ENCODE measurements at regions not wholly inside any gene's neighbourhood (a gene's known extent, or its start where the extent isn't known, plus 50 kb on each side); places are given as distances from the start of the nearest gene placed in this dataset.

- Mint-ChIP-seq H3K27ac (no peak overlapping the region), H3K27me3 (peaks cover 14% of the 10 kb centered on the region), H3K36me3 (ENCODE audit: low read depth) (no peaks in the 10 kb centered on the region), H3K4me3 (no peak overlapping the region), H3K9me3 (no peaks in the 10 kb centered on the region), H3K4me1 (ENCODE audit: low read depth) (no peaks in the 10 kb centered on the region)
- intact Hi-C loops (cut with micrococcal nuclease) = no loop called here
These were observed 413.1 kb downstream of the PTPRU start for GRCh38 chr1:29649189-29650040.

- peaks cover 14% of the 10 kb centered on the region for H3K27me3 Mint-ChIP-seq
- no peaks in the 10 kb centered on the region for H3K9me3 Mint-ChIP-seq
- H3K4me3 Mint-ChIP-seq = no peak overlapping the region
- no peaks in the 10 kb centered on the region for H3K36me3 Mint-ChIP-seq (ENCODE audit: low read depth)
- intact Hi-C loops (cut with micrococcal nuclease) = no loop called here
- no peaks in the 10 kb centered on the region for H3K4me1 Mint-ChIP-seq (ENCODE audit: low read depth)
- no peak overlapping the region for H3K27ac Mint-ChIP-seq
These were observed 412.5 kb downstream of the PTPRU start for GRCh38 chr1:29648798-29649188.

- H3K36me3 Mint-ChIP-seq (ENCODE audit: low read depth) = no peaks in the 10 kb centered on the region
- no peak overlapping the region for H3K27ac Mint-ChIP-seq
- no peaks in the 10 kb centered on the region for H3K9me3 Mint-ChIP-seq
- H3K4me1 Mint-ChIP-seq (ENCODE audit: low read depth) = no peaks in the 10 kb centered on the region
- H3K4me3 Mint-ChIP-seq = no peak overlapping the region
- intact Hi-C loops (cut with micrococcal nuclease) = no loop called here
- peaks cover 15% of the 10 kb centered on the region for H3K27me3 Mint-ChIP-seq
These were observed 411.7 kb downstream of the PTPRU start for GRCh38 chr1:29648026-29648425.

GRCh38 chr1:29647581-29647980 is 411.3 kb downstream of the PTPRU start:
- no peaks in the 10 kb centered on the region for H3K36me3 Mint-ChIP-seq (ENCODE audit: low read depth)
- H3K27ac Mint-ChIP-seq = no peak overlapping the region
- no peaks in the 10 kb centered on the region for H3K4me1 Mint-ChIP-seq (ENCODE audit: low read depth)
- no peaks in the 10 kb centered on the region for H3K9me3 Mint-ChIP-seq
- no peak overlapping the region for H3K4me3 Mint-ChIP-seq
- H3K27me3 Mint-ChIP-seq = peaks cover 15% of the 10 kb centered on the region
- intact Hi-C loops (cut with micrococcal nuclease) = no loop called here

- H3K4me1 Mint-ChIP-seq (ENCODE audit: low read depth) = no peaks in the 10 kb centered on the region
- no peaks in the 10 kb centered on the region for H3K9me3 Mint-ChIP-seq
- no peak overlapping the region for H3K27ac Mint-ChIP-seq
- intact Hi-C loops (cut with micrococcal nuclease) = no loop called here
- H3K36me3 Mint-ChIP-seq (ENCODE audit: low read depth) = no peaks in the 10 kb centered on the region
- H3K4me3 Mint-ChIP-seq = no peak overlapping the region
- peaks cover 15% of the 10 kb centered on the region for H3K27me3 Mint-ChIP-seq
These were observed 409.9 kb downstream of the PTPRU start for GRCh38 chr1:29646161-29646775.

GRCh38 chr1:29645586-29645985 is 409.3 kb downstream of the PTPRU start:
- intact Hi-C loops (cut with micrococcal nuclease) = no loop called here
- Mint-ChIP-seq H3K36me3 (ENCODE audit: low read depth) (no peaks in the 10 kb centered on the region), H3K27me3 (peaks cover 15% of the 10 kb centered on the region), H3K4me3 (no peak overlapping the region), H3K9me3 (no peaks in the 10 kb centered on the region), H3K27ac (no peak overlapping the region), H3K4me1 (ENCODE audit: low read depth) (no peaks in the 10 kb centered on the region)

- no peaks in the 10 kb centered on the region for H3K4me1 Mint-ChIP-seq (ENCODE audit: low read depth)
- no peak overlapping the region for H3K27ac Mint-ChIP-seq
- no peaks in the 10 kb centered on the region for H3K36me3 Mint-ChIP-seq (ENCODE audit: low read depth)
- H3K9me3 Mint-ChIP-seq = no peaks in the 10 kb centered on the region
- H3K4me3 Mint-ChIP-seq = no peak overlapping the region
- H3K27me3 Mint-ChIP-seq = peaks cover 13% of the 10 kb centered on the region
- intact Hi-C loops (cut with micrococcal nuclease) = no loop called here
These were observed 408.5 kb downstream of the PTPRU start for GRCh38 chr1:29644812-29645211.

- Mint-ChIP-seq H3K27me3 (peaks cover 13% of the 10 kb centered on the region), H3K9me3 (no peaks in the 10 kb centered on the region), H3K27ac (no peak overlapping the region), H3K4me1 (ENCODE audit: low read depth) (no peaks in the 10 kb centered on the region), H3K4me3 (no peak overlapping the region), H3K36me3 (ENCODE audit: low read depth) (no peaks in the 10 kb centered on the region)
- intact Hi-C loops (cut with micrococcal nuclease) = no loop called here
These were observed 407.6 kb downstream of the PTPRU start for GRCh38 chr1:29643838-29644440.

GRCh38 chr1:29643281-29643680 is 407.0 kb downstream of the PTPRU start:
- no peak overlapping the region for H3K27ac Mint-ChIP-seq
- H3K9me3 Mint-ChIP-seq = no peaks in the 10 kb centered on the region
- no peak overlapping the region for H3K4me3 Mint-ChIP-seq
- no peaks in the 10 kb centered on the region for H3K36me3 Mint-ChIP-seq (ENCODE audit: low read depth)
- H3K27me3 Mint-ChIP-seq = peaks cover 13% of the 10 kb centered on the region
- intact Hi-C loops (cut with micrococcal nuclease) = no loop called here
- H3K4me1 Mint-ChIP-seq (ENCODE audit: low read depth) = no peaks in the 10 kb centered on the region

- H3K27ac Mint-ChIP-seq = no peak overlapping the region
- H3K9me3 Mint-ChIP-seq = no peaks in the 10 kb centered on the region
- no peaks in the 10 kb centered on the region for H3K4me1 Mint-ChIP-seq (ENCODE audit: low read depth)
- intact Hi-C loops (cut with micrococcal nuclease) = no loop called here
- peaks cover 8% of the 10 kb centered on the region for H3K27me3 Mint-ChIP-seq
- H3K36me3 Mint-ChIP-seq (ENCODE audit: low read depth) = no peaks in the 10 kb centered on the region
- H3K4me3 Mint-ChIP-seq = no peak overlapping the region
These were observed 406.2 kb downstream of the PTPRU start for GRCh38 chr1:29642519-29642918.

- no peaks in the 10 kb centered on the region for H3K36me3 Mint-ChIP-seq (ENCODE audit: low read depth)
- H3K9me3 Mint-ChIP-seq = no peaks in the 10 kb centered on the region
- intact Hi-C loops (cut with micrococcal nuclease) = no loop called here
- H3K27ac Mint-ChIP-seq = no peak overlapping the region
- peaks cover 8% of the 10 kb centered on the region for H3K27me3 Mint-ChIP-seq
- no peaks in the 10 kb centered on the region for H3K4me1 Mint-ChIP-seq (ENCODE audit: low read depth)
- H3K4me3 Mint-ChIP-seq = no peak overlapping the region
These were observed 405.6 kb downstream of the PTPRU start for GRCh38 chr1:29641921-29642320.

GRCh38 chr1:29640428-29640785 is 404.1 kb downstream of the PTPRU start:
- intact Hi-C loops (cut with micrococcal nuclease) = no loop called here
- no peak overlapping the region for H3K4me3 Mint-ChIP-seq
- H3K27ac Mint-ChIP-seq = no peak overlapping the region
- H3K36me3 Mint-ChIP-seq (ENCODE audit: low read depth) = no peaks in the 10 kb centered on the region
- no peaks in the 10 kb centered on the region for H3K9me3 Mint-ChIP-seq
- H3K4me1 Mint-ChIP-seq (ENCODE audit: low read depth) = no peaks in the 10 kb centered on the region
- peaks cover 7% of the 10 kb centered on the region for H3K27me3 Mint-ChIP-seq

- no peak overlapping the region for H3K4me3 Mint-ChIP-seq
- intact Hi-C loops (cut with micrococcal nuclease) = no loop called here
- no peaks in the 10 kb centered on the region for H3K36me3 Mint-ChIP-seq (ENCODE audit: low read depth)
- H3K4me1 Mint-ChIP-seq (ENCODE audit: low read depth) = no peaks in the 10 kb centered on the region
- no peaks in the 10 kb centered on the region for H3K9me3 Mint-ChIP-seq
- H3K27me3 Mint-ChIP-seq = peaks cover 5% of the 10 kb centered on the region
- no peak overlapping the region for H3K27ac Mint-ChIP-seq
These were observed 403.6 kb downstream of the PTPRU start for GRCh38 chr1:29639741-29640427.

GRCh38 chr1:29639156-29639736 is 402.9 kb downstream of the PTPRU start:
- Mint-ChIP-seq H3K27ac (no peak overlapping the region), H3K27me3 (peaks cover 2% of the 10 kb centered on the region), H3K4me1 (ENCODE audit: low read depth) (no peaks in the 10 kb centered on the region), H3K9me3 (no peaks in the 10 kb centered on the region), H3K36me3 (ENCODE audit: low read depth) (no peaks in the 10 kb centered on the region), H3K4me3 (no peak overlapping the region)
- intact Hi-C loops (cut with micrococcal nuclease) = no loop called here

Measured in dendritic cell treated with granulocyte-macrophage colony-stimulating factor and Interleukin-4, amounts not matched to agents 40 ng/mL and 50 ng/mL, for 4 days (primary cell).